Astrocyte of the cerebellum (primary cell): ENCODE measurements at regions not wholly inside any gene's neighbourhood (a gene's known extent, or its start where the extent isn't known, plus 50 kb on each side); places are given as distances from the start of the nearest gene placed in this dataset.

Experiments used
- DNase-seq: peaks from one replicate; pipeline ENCODE4 v3.0.0-alpha.2; 2011; ENCODE audit warnings: low read depth
- H3K4me3 ChIP-seq: 2 replicates; pipeline ENCODE4 v1.5.1; 2011; ENCODE audit warnings: mild to moderate bottlenecking, low read depth, low read length, moderate library complexity
- in situ Hi-C: cut with HindIII; loops from 2 replicates; pipeline ENCODE4 v1.10.0; 2017; ENCODE audit warnings: low sequenced_read_pairs
- TF ChIP-seq, protein P1 (sequence below): IDR thresholded peaks from 2 replicates; pipeline ENCODE4 v1.5.1; 2012; ENCODE audit warnings: low read length, low read depth, moderate library complexity, mild to moderate bottlenecking; ENCODE audit errors: missing control alignments

DNA sequence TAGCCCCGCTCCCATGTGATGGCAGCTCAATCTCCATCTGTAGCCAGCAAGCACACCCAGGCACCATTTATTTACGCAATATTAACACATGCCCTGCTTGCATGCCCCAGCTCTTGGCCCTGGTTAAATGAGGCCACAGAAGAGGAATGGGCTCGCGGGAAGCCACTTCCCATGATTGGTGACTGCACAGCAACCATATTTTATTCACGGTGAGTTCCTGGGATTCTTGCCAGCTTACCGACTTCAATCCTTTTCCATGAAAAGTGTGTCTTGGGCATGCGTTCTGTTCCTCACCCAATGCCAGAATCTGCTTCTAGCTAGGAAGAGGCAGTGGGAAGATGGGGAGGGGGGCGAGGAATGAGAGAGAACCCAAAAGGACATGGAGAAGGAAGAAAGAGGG lies 54.7 kb downstream of the PITPNM2 start:
- no peak overlapping the region for H3K4me3 ChIP-seq
- TF ChIP-seq, protein P1, sequence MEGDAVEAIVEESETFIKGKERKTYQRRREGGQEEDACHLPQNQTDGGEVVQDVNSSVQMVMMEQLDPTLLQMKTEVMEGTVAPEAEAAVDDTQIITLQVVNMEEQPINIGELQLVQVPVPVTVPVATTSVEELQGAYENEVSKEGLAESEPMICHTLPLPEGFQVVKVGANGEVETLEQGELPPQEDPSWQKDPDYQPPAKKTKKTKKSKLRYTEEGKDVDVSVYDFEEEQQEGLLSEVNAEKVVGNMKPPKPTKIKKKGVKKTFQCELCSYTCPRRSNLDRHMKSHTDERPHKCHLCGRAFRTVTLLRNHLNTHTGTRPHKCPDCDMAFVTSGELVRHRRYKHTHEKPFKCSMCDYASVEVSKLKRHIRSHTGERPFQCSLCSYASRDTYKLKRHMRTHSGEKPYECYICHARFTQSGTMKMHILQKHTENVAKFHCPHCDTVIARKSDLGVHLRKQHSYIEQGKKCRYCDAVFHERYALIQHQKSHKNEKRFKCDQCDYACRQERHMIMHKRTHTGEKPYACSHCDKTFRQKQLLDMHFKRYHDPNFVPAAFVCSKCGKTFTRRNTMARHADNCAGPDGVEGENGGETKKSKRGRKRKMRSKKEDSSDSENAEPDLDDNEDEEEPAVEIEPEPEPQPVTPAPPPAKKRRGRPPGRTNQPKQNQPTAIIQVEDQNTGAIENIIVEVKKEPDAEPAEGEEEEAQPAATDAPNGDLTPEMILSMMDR: no peak
- in situ Hi-C loops: no loop called here
- DNase-seq: no peak

- TF ChIP-seq, protein P1: no peak
- in situ Hi-C loops: no loop called here
- no peak for DNase-seq
- H3K4me3 ChIP-seq: no peak overlapping the region
Measured at GRCh38 chr12:123095078-123095881, 55.6 kb downstream of the PITPNM2 start.

- no peak overlapping the region for H3K4me3 ChIP-seq
- TF ChIP-seq, protein P1: no peak
- peak; percentile 51 for DNase-seq
- in situ Hi-C loops: no loop called here
Measured at GRCh38 chr12:123094349-123095077, 56.4 kb downstream of the PITPNM2 start.

- DNase-seq: no peak
- H3K4me3 ChIP-seq: no peak overlapping the region
- in situ Hi-C loops: no loop called here
- TF ChIP-seq, protein P1: no peak
Measured at GRCh38 chr12:123092866-123093265, 58.0 kb downstream of the PITPNM2 start.

GRCh38 chr12:123091230-123092150 lies 59.4 kb downstream of the PITPNM2 start:
- no peak for DNase-seq
- no peak overlapping the region for H3K4me3 ChIP-seq
- in situ Hi-C loops: no loop called here
- TF ChIP-seq, protein P1: no peak

GRCh38 chr12:123089631-123090353 lies 61.1 kb downstream of the PITPNM2 start:
- in situ Hi-C loops: no loop called here
- TF ChIP-seq, protein P1: no peak
- H3K4me3 ChIP-seq: no peak overlapping the region
- peak; percentile 95 for DNase-seq
